Mammary epithelial cell (primary cell): ENCODE measurements at regions not wholly inside any gene's neighbourhood (a gene's known extent, or its start where the extent isn't known, plus 50 kb on each side); places are given as distances from the start of the nearest gene placed in this dataset.

Source experiments
- EZH2 ChIP-seq: IDR thresholded peaks from 2 replicates; pipeline ENCODE4 v1.6.1; 2012; ENCODE audit warnings: low read length, inconsistent platforms, borderline replicate concordance
- TF ChIP-seq, protein P1 (sequence below), 2 donors: IDR thresholded peaks in 1 of 2; conservative IDR thresholded peaks in 1 of 2; 2 replicates each; pipeline ENCODE4 v1.5.1; 2011 to 2012; ENCODE audit warnings: inconsistent platforms in 2 of 2, low read length in 2 of 2, mild to moderate bottlenecking in 2 of 2, control low read depth in 1 of 2, low read depth in 1 of 2; ENCODE audit not compliant: insufficient read depth in 1 of 2; ENCODE audit errors: extremely low read depth in 1 of 2

DNA sequence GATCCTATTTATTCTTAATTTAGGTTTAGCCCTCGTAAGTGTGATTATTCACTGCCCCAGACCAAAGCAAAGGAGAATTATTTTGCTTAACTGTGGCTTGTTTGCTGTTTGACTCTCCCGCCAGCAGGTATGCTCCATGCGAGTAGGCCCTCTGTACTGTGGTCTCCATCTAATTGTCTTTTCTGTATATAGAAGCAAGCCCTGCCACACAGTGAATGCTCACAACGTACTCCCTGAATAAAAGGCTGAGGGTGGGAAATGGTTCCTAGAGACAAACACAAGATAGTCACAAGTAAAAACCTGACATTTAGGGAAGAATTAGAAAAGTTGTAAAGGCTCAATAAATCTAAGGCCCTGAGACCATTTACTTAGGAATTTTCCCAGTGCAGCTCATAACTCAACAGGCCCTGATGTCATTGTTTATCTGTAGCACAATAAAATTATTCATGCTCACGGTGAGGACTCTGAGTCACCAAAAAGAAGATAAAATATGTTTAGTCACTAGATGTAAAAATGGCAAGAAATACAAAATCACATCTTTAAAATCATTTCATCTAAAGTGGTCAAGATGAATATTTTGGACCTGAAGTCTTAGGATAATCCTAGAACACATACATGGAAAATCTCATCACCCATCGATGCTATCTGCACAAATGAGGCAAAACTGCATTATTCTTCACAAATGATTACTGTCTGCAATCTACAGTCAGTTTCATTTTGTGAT, 473.2 kb downstream of the ENC1 start:
- TF ChIP-seq, protein P1, sequence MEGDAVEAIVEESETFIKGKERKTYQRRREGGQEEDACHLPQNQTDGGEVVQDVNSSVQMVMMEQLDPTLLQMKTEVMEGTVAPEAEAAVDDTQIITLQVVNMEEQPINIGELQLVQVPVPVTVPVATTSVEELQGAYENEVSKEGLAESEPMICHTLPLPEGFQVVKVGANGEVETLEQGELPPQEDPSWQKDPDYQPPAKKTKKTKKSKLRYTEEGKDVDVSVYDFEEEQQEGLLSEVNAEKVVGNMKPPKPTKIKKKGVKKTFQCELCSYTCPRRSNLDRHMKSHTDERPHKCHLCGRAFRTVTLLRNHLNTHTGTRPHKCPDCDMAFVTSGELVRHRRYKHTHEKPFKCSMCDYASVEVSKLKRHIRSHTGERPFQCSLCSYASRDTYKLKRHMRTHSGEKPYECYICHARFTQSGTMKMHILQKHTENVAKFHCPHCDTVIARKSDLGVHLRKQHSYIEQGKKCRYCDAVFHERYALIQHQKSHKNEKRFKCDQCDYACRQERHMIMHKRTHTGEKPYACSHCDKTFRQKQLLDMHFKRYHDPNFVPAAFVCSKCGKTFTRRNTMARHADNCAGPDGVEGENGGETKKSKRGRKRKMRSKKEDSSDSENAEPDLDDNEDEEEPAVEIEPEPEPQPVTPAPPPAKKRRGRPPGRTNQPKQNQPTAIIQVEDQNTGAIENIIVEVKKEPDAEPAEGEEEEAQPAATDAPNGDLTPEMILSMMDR (conservative IDR thresholded peaks at IDR 0.05 in 1 of 2, IDR thresholded peaks at IDR 0.05 in 1 of 2; ENCODE audit: extremely low read depth in 1 of 2, insufficient read depth in 1 of 2, low read depth in 1 of 2, low read length in 2 of 2) = no peak
- TF ChIP-seq EZH2 = no peak
